Left cardiac atrium (tissue), 4 donors: ENCODE measurements at regions not wholly inside any gene's neighbourhood (a gene's known extent, or its start where the extent isn't known, plus 50 kb on each side); places are given as distances from the start of the nearest gene placed in this dataset.
"Not testable (repeated sequence)": the region's sequence is repeated elsewhere in the genome, so short reads cannot be mapped to it uniquely, and the experiment has no call there.

Source experiments
- ATAC-seq, 2 donors: fragments of 200-7000 bp; cut with Tn5 transposase; one replicate each; pipeline ENCODE4 v1.9.1; 2020; ENCODE audit warnings: mild to moderate bottlenecking in 2 of 2, moderate library complexity in 2 of 2
- DNase-seq: peaks from one replicate; pipeline ENCODE4 v3.0.0-alpha.2; 2020
- intact Hi-C, 2 donors: fragments of 100-400 bp; cut with DNase I; formaldehyde crosslinking; loops; one replicate each; pipeline versions ENCODE4 v1.14.1 to v1.15.1; 2022 to 2023
- donor health status: DM: no; HTN: yes; CAD: no.
- donor health status: DM: no; HTN: yes; CAD: no; lungs with severe emphysema.
- donor health status: DM: yes; HTN: yes; CAD: no.
- donor health status: Dilated cardiomyopathy.

- intact Hi-C loops: no loop called here
Observed at GRCh38 chrX:137646472-137646871, 80.5 kb downstream of the ZIC3 start.

GRCh38 chrX:137651647-137652046, 85.7 kb downstream of the ZIC3 start:
- ATAC-seq: no peak
- DNase-seq: no peak
- intact Hi-C loops: no loop called here

More at GRCh38 chrX:137646472-137646871, 80.5 kb downstream of the ZIC3 start:
- DNase-seq (no peak), ATAC-seq (no peak)

GRCh38 chrX:137652086-137652485, 86.2 kb downstream of the ZIC3 start:
- intact Hi-C loops: no loop called here

GRCh38 chrX:137654481-137654880, 88.6 kb downstream of the ZIC3 start:
- intact Hi-C loops: no loop called here
- DNase-seq (no peak), ATAC-seq (no peak)

More at GRCh38 chrX:137652086-137652485, 86.2 kb downstream of the ZIC3 start:
- DNase-seq: no peak
- no peak for ATAC-seq

- no peak for ATAC-seq
- no peak for DNase-seq
- intact Hi-C loops: no loop called here
Observed at GRCh38 chrX:137667776-137668175, 101.8 kb downstream of the ZIC3 start.

GRCh38 chrX:137684591-137684990, 118.7 kb downstream of the ZIC3 start:
- ATAC-seq: no peak
- intact Hi-C loops: no loop called here
- DNase-seq: no peak

GRCh38 chrX:137695417-137695816, 129.5 kb downstream of the ZIC3 start:
- DNase-seq (no peak), ATAC-seq (no peak)
- intact Hi-C loops: no loop called here

GRCh38 chrX:137707348-137707747, 141.4 kb downstream of the ZIC3 start:
- intact Hi-C loops: no loop called here
- no peak for ATAC-seq
- DNase-seq: no peak

GRCh38 chrX:137742846-137743245, 176.9 kb downstream of the ZIC3 start:
- DNase-seq: no peak
- intact Hi-C loops: no loop called here
- ATAC-seq: no peak

- ATAC-seq (no peak), DNase-seq (no peak)
Observed at GRCh38 chrX:137743414-137743813, 177.5 kb downstream of the ZIC3 start.

GRCh38 chrX:137746289-137746688, 180.4 kb downstream of the ZIC3 start:
- intact Hi-C loops: no loop called here

More at GRCh38 chrX:137743414-137743813, 177.5 kb downstream of the ZIC3 start:
- intact Hi-C loops: no loop called here

GRCh38 chrX:137747244-137748043, 181.5 kb downstream of the ZIC3 start:
- intact Hi-C loops: no loop called here
- ATAC-seq (no peak), DNase-seq (no peak)

More at GRCh38 chrX:137746289-137746688, 180.4 kb downstream of the ZIC3 start:
- DNase-seq (no peak), ATAC-seq (no peak)

GRCh38 chrX:137748827-137749226, 182.9 kb downstream of the ZIC3 start:
- intact Hi-C loops: no loop called here
- DNase-seq: no peak
- no peak for ATAC-seq

GRCh38 chrX:137749246-137749645, 183.3 kb downstream of the ZIC3 start:
- DNase-seq: no peak
- ATAC-seq: no peak
- intact Hi-C loops: no loop called here

GRCh38 chrX:137771537-137771936, 205.6 kb downstream of the ZIC3 start:
- no peak for DNase-seq
- intact Hi-C loops: no loop called here
- no peak for ATAC-seq

- intact Hi-C loops: no loop called here
- ATAC-seq (no peak), DNase-seq (no peak)
Observed at GRCh38 chrX:137792214-137792613, 226.3 kb downstream of the ZIC3 start.

- intact Hi-C loops, ATAC-seq, DNase-seq: not testable (repeated sequence)
Observed at GRCh38 chrX:137797926-137798325, 232.0 kb downstream of the ZIC3 start.

- DNase-seq (no peak), ATAC-seq (no peak)
- intact Hi-C loops: no loop called here
Observed at GRCh38 chrX:137823257-137823656, 257.3 kb downstream of the ZIC3 start.

- intact Hi-C loops: no loop called here
- DNase-seq (no peak), ATAC-seq (no peak)
Observed at GRCh38 chrX:137847376-137847775, 281.4 kb downstream of the ZIC3 start.

GRCh38 chrX:137848266-137848905, 282.5 kb downstream of the ZIC3 start:
- DNase-seq (no peak), ATAC-seq (no peak)
- intact Hi-C loops: no loop called here

- ATAC-seq (no peak), DNase-seq (no peak)
- intact Hi-C loops: no loop called here
Observed at GRCh38 chrX:137852502-137852901, 286.6 kb downstream of the ZIC3 start.
